HUES6 (cell line): ENCODE measurements at regions not wholly inside any gene's neighbourhood (a gene's known extent, or its start where the extent isn't known, plus 50 kb on each side); places are given as distances from the start of the nearest gene placed in this dataset.
"Not testable (repeated sequence)": the region's sequence is repeated elsewhere in the genome, so short reads cannot be mapped to it uniquely, and the experiment has no call there.

Experiments used
- H3K27ac ChIP-seq: 2 replicates; pipeline ENCODE4 v1.7.0; 2013; ENCODE audit warnings: low read depth, mild to moderate bottlenecking, low read length, inconsistent platforms
- H3K27me3 ChIP-seq: 2 replicates; pipeline ENCODE4 v1.6.1; 2013; ENCODE audit warnings: low read length; ENCODE audit not compliant: control insufficient read depth, insufficient read depth
- H3K36me3 ChIP-seq: 2 replicates; pipeline ENCODE4 v1.6.1; 2013; ENCODE audit warnings: low read length; ENCODE audit not compliant: control insufficient read depth, insufficient read depth
- H3K4me1 ChIP-seq: 2 replicates; pipeline ENCODE4 v1.6.1; 2013; ENCODE audit warnings: low read length; ENCODE audit not compliant: control insufficient read depth, insufficient read depth
- H3K4me3 ChIP-seq: 2 replicates; pipeline ENCODE4 v1.5.1; 2013; ENCODE audit warnings: low read depth, low read length
- H3K9ac ChIP-seq: one replicate; pipeline ENCODE4 v1.6.1; 2013; ENCODE audit warnings: mild to moderate bottlenecking, low read length
- H3K9me3 ChIP-seq: 2 replicates; pipeline ENCODE4 v1.6.1; 2013; ENCODE audit warnings: low read depth, low read length; ENCODE audit not compliant: control insufficient read depth, insufficient read depth

DNA sequence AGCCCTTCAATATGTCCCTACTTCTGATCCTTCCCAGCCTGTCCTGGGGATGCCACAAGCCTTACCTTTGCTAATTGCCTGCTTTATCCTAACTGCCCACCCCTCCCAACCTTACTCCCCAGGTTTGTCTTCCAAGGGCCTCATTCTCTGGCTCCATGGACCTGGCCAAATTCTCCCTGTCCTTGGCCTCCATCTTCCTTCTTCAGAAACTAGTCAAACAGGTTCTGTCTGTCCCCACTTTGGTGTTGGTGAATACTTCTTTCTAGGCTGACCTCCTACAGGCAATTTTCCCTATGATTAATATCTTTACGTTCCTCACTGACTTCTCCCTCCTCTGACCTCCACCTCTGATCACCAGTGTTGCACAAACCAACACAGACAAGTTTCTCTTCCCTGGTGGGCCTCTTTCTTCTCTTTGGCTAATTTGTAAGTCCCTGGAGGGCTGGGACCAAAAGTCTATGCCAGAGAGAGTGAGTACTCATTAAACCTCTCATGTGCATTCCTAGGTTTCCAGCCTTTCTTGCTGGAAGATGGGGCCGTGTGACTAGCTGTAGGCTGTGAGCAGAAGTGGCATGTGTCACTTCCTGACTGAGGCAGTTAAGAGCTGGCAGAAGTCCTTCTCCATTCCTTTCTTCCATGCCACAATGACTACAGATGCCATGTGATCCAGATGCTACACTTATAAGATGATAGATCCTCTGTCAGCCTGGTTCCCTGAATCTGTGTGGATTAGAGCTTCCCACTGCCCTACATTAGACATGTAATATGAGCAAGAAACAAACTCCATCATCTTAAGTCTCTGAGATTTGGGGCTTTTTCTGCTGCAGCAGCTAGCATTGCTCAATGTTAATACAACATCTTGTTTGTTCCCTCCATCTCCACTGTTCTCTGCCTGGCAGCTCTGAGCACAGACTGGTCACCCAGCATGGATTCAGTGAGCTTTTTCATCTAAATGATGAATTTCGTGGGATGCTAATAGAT is 382.7 kb downstream of the RPS24 start:
- Histone ChIP-seq H3K36me3 (no peaks in the 10 kb centered on the region), H3K9me3 (no peaks in the 10 kb centered on the region), H3K4me1 (peaks cover 22% of the 10 kb centered on the region), H3K4me3 (no peak overlapping the region), H3K9ac (no peak overlapping the region), H3K27me3 (no peaks in the 10 kb centered on the region), H3K27ac (no peak overlapping the region)

DNA sequence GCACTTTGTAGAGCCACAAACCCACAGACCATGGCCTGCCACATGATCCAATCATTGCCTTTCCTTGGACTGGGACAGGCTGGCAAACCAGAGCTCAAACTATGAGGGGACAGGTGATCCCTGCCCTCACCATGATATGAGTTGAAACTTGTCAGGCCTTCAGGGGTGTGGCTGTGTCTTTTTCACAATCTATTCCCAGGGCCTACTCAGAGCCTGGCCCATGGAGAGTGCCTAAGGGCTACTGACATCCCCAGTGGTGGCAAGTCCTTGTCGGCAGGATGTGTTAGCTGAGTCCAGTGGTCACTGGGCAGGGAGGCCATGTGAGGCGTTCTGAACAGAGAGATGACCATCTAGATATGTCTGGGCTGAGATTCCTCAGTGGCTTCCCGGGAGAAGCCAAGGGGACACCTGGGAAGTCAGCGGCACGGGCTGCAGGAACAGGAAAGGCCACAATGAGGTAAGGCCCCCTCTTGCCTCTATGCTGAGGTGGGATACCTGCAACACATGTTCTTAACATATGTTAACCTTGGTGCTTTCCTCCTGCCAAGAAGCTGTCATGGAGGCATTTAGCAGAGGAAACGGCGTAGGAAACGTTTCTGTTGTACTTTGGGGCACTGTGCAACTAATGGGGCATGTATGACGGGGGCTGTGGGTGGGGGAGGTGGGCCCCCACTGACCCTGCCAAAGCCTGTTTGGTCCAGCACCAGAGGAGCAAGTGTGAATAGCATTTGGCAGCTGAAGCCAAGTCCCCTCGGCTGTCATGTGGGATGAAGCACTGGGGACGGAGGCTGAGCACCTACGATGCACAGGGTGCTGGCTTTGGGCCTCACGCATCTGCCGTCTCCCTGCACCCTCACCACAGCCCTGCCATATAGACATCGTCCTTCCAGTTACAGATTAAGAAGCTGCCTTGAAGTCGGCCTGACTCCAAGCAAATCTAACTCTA is 384.0 kb downstream of the RPS24 start:
- Histone ChIP-seq H3K4me3 (no peak overlapping the region), H3K27me3 (no peaks in the 10 kb centered on the region), H3K4me1 (peaks cover 24% of the 10 kb centered on the region), H3K27ac (no peak overlapping the region), H3K9ac (no peak overlapping the region), H3K9me3 (no peaks in the 10 kb centered on the region), H3K36me3 (no peaks in the 10 kb centered on the region)

DNA sequence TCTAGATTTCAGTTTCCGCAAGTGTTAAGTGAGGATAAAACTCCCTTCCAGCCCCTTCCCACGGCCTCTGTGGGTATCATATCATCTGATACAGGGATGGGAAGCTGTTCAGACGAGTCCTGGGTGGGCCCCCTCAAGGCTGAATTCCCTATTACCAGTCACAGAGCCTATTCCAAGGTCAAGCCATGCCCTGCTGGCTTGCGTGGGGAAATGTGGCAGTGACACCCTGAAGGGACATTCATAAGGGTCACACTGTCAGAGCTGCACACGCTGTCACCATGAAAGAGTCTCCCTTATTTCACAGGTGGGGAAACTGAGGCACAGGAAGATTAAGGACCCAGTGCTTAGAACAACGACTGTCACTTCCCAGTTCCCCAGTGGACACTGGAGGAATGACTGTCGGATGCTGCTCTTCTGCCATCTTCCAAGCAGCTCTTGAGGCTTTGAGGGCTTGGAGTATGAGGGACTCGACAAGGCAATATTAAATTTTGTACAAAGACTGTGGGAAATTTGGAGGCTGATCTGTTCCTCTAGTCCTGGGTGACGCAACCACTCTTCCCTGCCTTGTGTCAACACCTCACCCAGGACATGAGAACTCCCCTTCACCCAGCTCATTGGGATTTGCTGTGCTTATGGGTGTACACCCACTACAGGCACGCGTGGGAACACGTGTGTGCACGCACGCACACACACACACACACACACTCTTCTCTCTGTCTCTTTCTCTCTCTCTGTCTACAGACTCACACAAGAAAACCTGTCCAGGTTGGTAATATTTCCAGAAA is 386.0 kb downstream of the RPS24 start:
- 0 out of 2 replicates have a peak, but pooled peaks cover 5% of the 10 kb centered on the region for H3K9me3 ChIP-seq
- peaks cover 12% of the 10 kb centered on the region for H3K4me1 ChIP-seq
- H3K27me3 ChIP-seq = no peaks in the 10 kb centered on the region
- H3K4me3 ChIP-seq = no peak overlapping the region
- no peaks in the 10 kb centered on the region for H3K36me3 ChIP-seq
- no peak overlapping the region for H3K9ac ChIP-seq
- H3K27ac ChIP-seq = no peak overlapping the region

DNA sequence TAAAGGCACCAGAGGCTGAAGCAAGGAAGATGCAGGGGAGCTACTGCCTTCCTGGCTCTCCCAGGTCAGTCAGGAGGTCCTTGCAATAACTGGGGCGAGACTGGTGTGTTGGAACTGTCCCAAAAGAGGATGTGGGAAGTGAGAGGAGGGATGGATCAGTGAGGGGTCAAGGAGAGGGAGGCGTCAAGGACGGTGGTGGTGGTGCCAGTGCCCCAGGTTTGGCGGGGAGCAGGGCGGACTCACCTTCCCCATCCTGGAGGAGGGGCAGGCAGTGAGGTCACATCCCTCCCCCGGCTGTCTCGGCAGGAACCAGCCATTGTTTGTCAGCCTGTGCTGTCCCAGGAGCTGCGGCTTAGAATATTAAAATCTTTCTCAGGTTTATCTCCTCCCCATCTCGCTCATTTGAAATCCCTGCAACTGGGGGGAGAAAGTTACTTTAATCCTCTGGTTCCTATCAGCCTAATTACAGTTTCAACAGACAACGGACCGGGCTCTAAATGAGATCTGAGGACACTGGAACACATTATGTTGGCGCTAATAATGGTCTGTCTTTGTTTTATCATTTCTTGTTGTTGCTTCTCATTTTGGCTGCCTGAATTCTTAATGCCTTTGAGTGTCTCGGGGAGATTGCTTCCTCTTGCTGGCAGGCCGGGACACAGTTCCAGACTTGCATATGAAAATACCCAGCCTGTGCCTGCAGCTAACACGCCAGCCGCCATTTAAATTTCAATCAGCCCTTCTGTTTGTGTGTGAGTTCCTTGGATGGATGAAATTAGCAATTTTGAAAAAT is 387.5 kb downstream of the RPS24 start:
- no peak overlapping the region for H3K4me3 ChIP-seq
- H3K9me3 ChIP-seq = 0 out of 2 replicates have a peak, but pooled peaks cover 10% of the 10 kb centered on the region
- H3K27ac ChIP-seq = no peak overlapping the region
- no peak overlapping the region for H3K9ac ChIP-seq
- H3K36me3 ChIP-seq = no peaks in the 10 kb centered on the region
- peaks cover 12% of the 10 kb centered on the region for H3K4me1 ChIP-seq
- H3K27me3 ChIP-seq = no peaks in the 10 kb centered on the region

- not testable (repeated sequence) for H3K36me3 ChIP-seq, H3K9ac ChIP-seq, H3K4me3 ChIP-seq, H3K27ac ChIP-seq, H3K27me3 ChIP-seq
- Histone ChIP-seq H3K4me1 (peaks cover 12% of the 10 kb centered on the region), H3K9me3 (0 out of 2 replicates have a peak, but pooled peaks cover 14% of the 10 kb centered on the region)
Observed at GRCh38 chr10:78424050-78424449, 390.4 kb downstream of the RPS24 start.

DNA sequence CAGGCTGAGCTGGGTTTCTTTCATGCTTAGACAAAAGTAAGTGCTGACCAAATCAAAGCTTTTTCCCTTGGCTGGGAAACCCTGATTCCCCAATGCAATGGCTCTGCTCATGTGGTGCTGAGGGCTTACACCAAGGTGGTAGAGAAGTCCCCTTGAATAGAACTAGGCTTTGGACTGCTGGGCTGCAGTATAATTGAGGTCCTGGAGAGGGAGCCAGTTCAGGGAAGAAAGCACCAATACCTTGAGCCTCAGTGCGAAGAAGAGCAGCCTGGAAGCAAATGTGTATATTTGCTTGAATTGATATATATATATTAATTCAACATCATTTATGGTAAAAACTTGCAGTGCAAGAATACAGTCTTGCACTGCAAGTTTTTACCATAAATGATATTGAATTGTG is 391.1 kb downstream of the RPS24 start:
- no peak overlapping the region for H3K4me3 ChIP-seq
- H3K27me3 ChIP-seq = no peaks in the 10 kb centered on the region
- H3K4me1 ChIP-seq = peaks cover 12% of the 10 kb centered on the region
- no peak overlapping the region for H3K9ac ChIP-seq
- H3K27ac ChIP-seq = no peak overlapping the region
- H3K36me3 ChIP-seq = no peaks in the 10 kb centered on the region
- 0 out of 2 replicates have a peak, but pooled peaks cover 14% of the 10 kb centered on the region for H3K9me3 ChIP-seq

GRCh38 chr10:78426181-78426580 is 392.5 kb downstream of the RPS24 start:
- Histone ChIP-seq H3K27me3 (no peaks in the 10 kb centered on the region), H3K4me1 (peaks cover 4% of the 10 kb centered on the region), H3K36me3 (no peaks in the 10 kb centered on the region), H3K9me3 (0 out of 2 replicates have a peak, but pooled peaks cover 14% of the 10 kb centered on the region), H3K27ac (no peak overlapping the region), H3K9ac (no peak overlapping the region), H3K4me3 (no peak overlapping the region)

DNA sequence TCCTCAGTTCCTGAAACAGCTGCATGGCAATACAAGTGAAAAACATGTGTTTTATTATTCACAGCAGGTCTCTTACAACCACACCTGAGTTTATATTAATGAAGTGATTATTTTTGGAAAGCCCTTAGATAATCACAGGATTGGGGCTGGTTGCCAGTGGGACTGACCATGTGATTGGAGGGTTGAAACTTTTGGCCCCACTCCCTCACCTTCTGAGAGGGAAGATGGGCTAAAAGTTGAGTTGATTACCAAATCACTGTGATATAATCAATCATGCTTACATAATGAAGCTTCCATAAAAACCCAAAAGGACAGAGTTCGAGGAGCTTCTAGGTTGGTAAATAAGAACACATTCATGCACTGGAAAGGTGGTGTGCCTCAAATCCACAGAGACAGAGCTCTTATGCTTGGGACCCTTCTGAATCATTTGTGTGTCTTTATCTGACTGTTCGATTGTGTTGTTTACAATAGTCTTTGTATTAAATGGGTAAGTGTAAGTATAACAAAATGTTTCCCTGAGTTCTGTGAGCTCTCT is 393.9 kb downstream of the RPS24 start:
- H3K4me1 ChIP-seq = no peaks in the 10 kb centered on the region
- no peak overlapping the region for H3K9ac ChIP-seq
- H3K27ac ChIP-seq = no peak overlapping the region
- no peaks in the 10 kb centered on the region for H3K27me3 ChIP-seq
- no peaks in the 10 kb centered on the region for H3K36me3 ChIP-seq
- 0 out of 2 replicates have a peak, but pooled peaks cover 14% of the 10 kb centered on the region for H3K9me3 ChIP-seq
- no peak overlapping the region for H3K4me3 ChIP-seq

DNA sequence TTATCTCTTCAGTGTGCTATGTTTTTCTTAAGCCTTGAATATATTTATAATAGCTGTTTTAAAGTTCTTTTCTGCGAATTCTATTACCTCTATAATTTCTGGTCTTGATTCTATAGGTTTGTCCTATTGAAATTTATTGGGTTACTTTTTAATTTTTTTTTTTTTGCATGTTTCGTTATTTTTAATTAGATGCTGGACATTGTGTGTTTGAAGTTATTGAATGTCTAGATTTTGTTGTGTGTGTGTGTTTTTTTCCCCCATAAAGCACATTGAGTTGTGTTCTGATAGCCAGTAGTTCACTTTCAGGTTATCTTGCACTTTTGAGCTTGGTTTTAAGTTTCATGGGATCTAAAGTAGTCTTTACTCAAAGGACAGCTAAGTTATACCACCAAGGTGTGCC is 394.9 kb downstream of the RPS24 start:
- Histone ChIP-seq H3K27me3 (no peaks in the 10 kb centered on the region), H3K4me3 (no peak overlapping the region), H3K4me1 (peaks cover 9% of the 10 kb centered on the region; the same call in 1 of the 2 replicates), H3K27ac (no peak overlapping the region), H3K9ac (no peak overlapping the region), H3K9me3 (0 out of 2 replicates have a peak, but pooled peaks cover 14% of the 10 kb centered on the region), H3K36me3 (no peaks in the 10 kb centered on the region)
